ENCODE measurements at regions not wholly inside any gene's neighbourhood (a gene's known extent, or its start where the extent isn't known, plus 50 kb on each side); places are given as distances from the start of the nearest gene placed in this dataset.

DNA sequence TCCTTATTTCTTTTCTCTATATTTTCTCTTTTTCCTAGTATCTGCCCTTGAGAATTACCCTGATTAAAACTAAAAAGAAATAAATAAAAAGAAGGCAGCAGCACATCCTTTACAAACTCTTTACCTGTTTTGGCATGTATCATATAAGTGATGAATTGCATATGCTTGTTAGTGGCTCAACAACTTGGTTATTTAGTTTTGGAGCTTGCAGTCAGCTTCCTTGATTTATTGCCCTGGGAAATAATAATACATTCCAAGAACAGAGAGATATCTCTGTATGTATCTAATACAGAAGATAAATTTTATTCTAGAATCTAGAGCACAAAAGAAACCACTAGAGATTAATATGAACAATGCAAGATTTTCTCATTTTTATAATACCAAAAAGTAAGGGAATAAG lies 139.8 kb upstream of the ZC3H15 start:
- H2AFZ ChIP-seq (ENCODE audit: low read depth, low read length): no peak overlapping the region
- no peak for TF ChIP-seq HDGF (IDR thresholded peaks at IDR 0.05)
- no peak for TF ChIP-seq ZNF717 (CRISPR knock-in tag; IDR thresholded peaks at IDR 0.05)
- no peak for TF ChIP-seq CEBPB (tag; IDR thresholded peaks at IDR 0.05)
- TF ChIP-seq, protein P1, sequence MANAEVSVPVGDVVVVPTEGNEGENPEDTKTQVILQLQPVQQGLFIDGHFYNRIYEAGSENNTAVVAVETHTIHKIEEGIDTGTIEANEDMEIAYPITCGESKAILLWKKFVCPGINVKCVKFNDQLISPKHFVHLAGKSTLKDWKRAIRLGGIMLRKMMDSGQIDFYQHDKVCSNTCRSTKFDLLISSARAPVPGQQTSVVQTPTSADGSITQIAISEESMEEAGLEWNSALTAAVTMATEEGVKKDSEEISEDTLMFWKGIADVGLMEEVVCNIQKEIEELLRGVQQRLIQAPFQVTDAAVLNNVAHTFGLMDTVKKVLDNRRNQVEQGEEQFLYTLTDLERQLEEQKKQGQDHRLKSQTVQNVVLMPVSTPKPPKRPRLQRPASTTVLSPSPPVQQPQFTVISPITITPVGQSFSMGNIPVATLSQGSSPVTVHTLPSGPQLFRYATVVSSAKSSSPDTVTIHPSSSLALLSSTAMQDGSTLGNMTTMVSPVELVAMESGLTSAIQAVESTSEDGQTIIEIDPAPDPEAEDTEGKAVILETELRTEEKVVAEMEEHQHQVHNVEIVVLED (CRISPR knock-in tag; IDR thresholded peaks at IDR 0.05): no peak
- TF ChIP-seq SRSF3 (IDR thresholded peaks at IDR 0.05; ENCODE audit: insufficient read depth, low read length): no peak
- no peak for TF ChIP-seq DACH1 (IDR thresholded peaks at IDR 0.05; ENCODE audit: partially characterized antibody)
- TF ChIP-seq, protein P2, sequence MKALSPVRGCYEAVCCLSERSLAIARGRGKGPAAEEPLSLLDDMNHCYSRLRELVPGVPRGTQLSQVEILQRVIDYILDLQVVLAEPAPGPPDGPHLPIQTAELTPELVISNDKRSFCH (CRISPR knock-in tag; IDR thresholded peaks at IDR 0.05): no peak
- TF ChIP-seq, protein P2 (tag; IDR thresholded peaks at IDR 0.05): no peak
- TF ChIP-seq NFATC3 (IDR thresholded peaks at IDR 0.05): no peak
- TF ChIP-seq ZKSCAN1 (IDR thresholded peaks at IDR 0.05; ENCODE audit: low read depth, low read length): no peak
- TF ChIP-seq, protein P3, sequence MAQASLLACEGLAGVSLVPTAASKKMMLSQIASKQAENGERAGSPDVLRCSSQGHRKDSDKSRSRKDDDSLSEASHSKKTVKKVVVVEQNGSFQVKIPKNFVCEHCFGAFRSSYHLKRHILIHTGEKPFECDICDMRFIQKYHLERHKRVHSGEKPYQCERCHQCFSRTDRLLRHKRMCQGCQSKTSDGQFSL (CRISPR knock-in tag; IDR thresholded peaks at IDR 0.05): no peak
- TF ChIP-seq, protein P3 (tag; IDR thresholded peaks at IDR 0.05): no peak
- TF ChIP-seq EHMT2 (IDR thresholded peaks at IDR 0.05): no peak
- no peak for TF ChIP-seq TAL1 (IDR thresholded peaks at IDR 0.05)
- TF ChIP-seq, protein P4, sequence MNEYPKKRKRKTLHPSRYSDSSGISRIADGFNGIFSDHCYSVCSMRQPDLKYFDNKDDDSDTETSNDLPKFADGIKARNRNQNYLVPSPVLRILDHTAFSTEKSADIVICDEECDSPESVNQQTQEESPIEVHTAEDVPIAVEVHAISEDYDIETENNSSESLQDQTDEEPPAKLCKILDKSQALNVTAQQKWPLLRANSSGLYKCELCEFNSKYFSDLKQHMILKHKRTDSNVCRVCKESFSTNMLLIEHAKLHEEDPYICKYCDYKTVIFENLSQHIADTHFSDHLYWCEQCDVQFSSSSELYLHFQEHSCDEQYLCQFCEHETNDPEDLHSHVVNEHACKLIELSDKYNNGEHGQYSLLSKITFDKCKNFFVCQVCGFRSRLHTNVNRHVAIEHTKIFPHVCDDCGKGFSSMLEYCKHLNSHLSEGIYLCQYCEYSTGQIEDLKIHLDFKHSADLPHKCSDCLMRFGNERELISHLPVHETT (CRISPR knock-in tag; conservative IDR thresholded peaks at IDR 0.05 in 1 of 2, IDR thresholded peaks at IDR 0.05 in 1 of 2): no peak
- no peaks in the 10 kb centered on the region for H4K20me1 ChIP-seq (replicated peaks; ENCODE audit: control insufficient read depth, insufficient read depth, low read length)
- H3K4me1 ChIP-seq (replicated peaks in 1 of 2; ENCODE audit: control insufficient read depth in 2 of 2, insufficient read depth in 2 of 2, low read length in 2 of 2): no peaks in the 10 kb centered on the region
- no peaks in the 10 kb centered on the region for H3K36me3 ChIP-seq (ENCODE audit: control insufficient read depth, insufficient read depth, low read length)
- no peak for ATAC-seq
- no peak overlapping the region for H3K4me2 ChIP-seq (ENCODE audit: insufficient read depth, low read length)
- in situ Hi-C loops (cut with MboI) (no loop called here), intact Hi-C loops (cut with micrococcal nuclease) (no loop called here)
- H3K4me3 ChIP-seq: no peak overlapping the region
- H3K9me3 ChIP-seq (replicated peaks; ENCODE audit: control insufficient read depth, insufficient read depth, low read depth, low read length): no peaks in the 10 kb centered on the region; the same call in none of the 2 replicates
- H3K27ac ChIP-seq (ENCODE audit: extremely low read depth, low read depth, low read length): no peak overlapping the region
- no peak for DNase-seq (ENCODE audit: extremely low read depth in 1 of 4, low spot score in 3 of 4)
- no peaks in the 10 kb centered on the region for H3K27me3 ChIP-seq (ENCODE audit: control insufficient read depth in 2 of 2, insufficient read depth in 2 of 2, low read length in 2 of 2)
- FAIRE-seq: no peak
- no peaks in the 10 kb centered on the region for H3K79me2 ChIP-seq (ENCODE audit: control insufficient read depth, insufficient read depth, low read length)
- H3K9me1 ChIP-seq (ENCODE audit: control insufficient read depth, insufficient read depth, low read length): no peaks in the 10 kb centered on the region
- no TSS peak for BruUV-seq (replicated peaks)
- ChIA-PET CTCF (ENCODE audit: low intra/inter-chr PET ratio) (no interaction called here), POLR2A (interaction anchor here (0.7 kb wide), 1 partner anchor 15 kb away, joined by 3 read pairs; no protein-coding TSS in a partner anchor)
- no peak overlapping the region for H3K9ac ChIP-seq (ENCODE audit: insufficient read depth in 1 of 2, low read depth in 2 of 2, low read length in 2 of 2)
